Ovary (tissue), 3 donors: ENCODE measurements at regions not wholly inside any gene's neighbourhood (a gene's known extent, or its start where the extent isn't known, plus 50 kb on each side); places are given as distances from the start of the nearest gene placed in this dataset.

Experiments used
- POLR2A ChIP-seq: fragments of 450-650 bp; IDR thresholded peaks from one replicate; pipeline ENCODE4 v1.6.1; 2017; ENCODE audit warnings: antibody characterized with exemption, mild to moderate bottlenecking, moderate library complexity
- TF ChIP-seq, protein P1 (sequence below), 3 donors: fragments of 450-650 bp in 2 of 3; fragments of 200-600 bp in 1 of 3; IDR thresholded peaks; one replicate each; pipeline versions ENCODE4 v1.5.1 to v1.8.0; 2016 to 2022; ENCODE audit warnings: antibody characterized with exemption in 3 of 3, mild to moderate bottlenecking in 1 of 3
- donor health status: DM: no; HTN: no; CAD: no.

DNA sequence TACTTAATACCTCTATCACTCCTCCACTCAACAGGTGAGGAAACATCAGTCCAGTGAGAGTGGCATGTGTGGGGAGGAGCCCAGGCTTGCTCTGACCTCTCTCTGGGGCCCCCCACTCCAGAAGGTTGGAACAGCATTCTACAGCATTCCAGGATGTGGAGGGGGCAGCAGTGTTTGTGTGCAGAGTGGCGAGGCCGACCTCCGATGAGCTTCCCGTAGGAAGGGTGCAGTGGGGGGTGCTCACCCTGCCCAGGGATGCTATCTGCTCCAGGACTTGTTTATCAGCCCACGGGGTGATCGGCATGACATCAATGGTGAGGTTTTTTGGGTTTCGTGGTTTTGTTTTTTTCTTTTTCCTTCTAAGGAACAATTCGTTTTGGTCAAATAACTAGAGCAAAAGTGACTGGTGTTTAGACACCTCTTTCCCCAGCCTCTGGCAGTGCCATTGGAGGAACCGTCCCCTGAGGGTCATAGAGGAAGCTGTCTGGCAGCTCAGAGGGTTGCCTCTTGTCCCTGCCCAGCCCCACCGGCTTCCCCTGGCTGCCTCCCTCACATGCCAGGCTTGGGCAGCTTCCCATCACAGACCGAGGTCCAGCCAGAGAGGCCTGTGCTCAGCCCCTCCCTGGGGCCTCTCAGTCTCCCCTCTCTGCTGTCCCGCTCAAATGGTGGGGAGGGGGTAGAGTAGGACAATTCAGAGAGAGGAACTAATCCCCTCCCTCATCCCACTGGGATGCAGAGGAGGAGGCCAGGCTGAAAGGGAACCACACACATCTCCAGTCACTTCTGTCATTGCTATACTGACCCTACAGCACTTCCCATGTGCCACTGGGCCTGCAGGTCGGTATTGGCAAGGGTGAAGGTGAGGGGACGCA is 96.5 kb downstream of the ZFP36L2 start:
- TF ChIP-seq, protein P1, sequence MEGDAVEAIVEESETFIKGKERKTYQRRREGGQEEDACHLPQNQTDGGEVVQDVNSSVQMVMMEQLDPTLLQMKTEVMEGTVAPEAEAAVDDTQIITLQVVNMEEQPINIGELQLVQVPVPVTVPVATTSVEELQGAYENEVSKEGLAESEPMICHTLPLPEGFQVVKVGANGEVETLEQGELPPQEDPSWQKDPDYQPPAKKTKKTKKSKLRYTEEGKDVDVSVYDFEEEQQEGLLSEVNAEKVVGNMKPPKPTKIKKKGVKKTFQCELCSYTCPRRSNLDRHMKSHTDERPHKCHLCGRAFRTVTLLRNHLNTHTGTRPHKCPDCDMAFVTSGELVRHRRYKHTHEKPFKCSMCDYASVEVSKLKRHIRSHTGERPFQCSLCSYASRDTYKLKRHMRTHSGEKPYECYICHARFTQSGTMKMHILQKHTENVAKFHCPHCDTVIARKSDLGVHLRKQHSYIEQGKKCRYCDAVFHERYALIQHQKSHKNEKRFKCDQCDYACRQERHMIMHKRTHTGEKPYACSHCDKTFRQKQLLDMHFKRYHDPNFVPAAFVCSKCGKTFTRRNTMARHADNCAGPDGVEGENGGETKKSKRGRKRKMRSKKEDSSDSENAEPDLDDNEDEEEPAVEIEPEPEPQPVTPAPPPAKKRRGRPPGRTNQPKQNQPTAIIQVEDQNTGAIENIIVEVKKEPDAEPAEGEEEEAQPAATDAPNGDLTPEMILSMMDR (IDR thresholded peaks at IDR 0.05) = no peak
- TF ChIP-seq POLR2A = no peak
